ENCODE measurements at regions not wholly inside any gene's neighbourhood (a gene's known extent, or its start where the extent isn't known, plus 50 kb on each side); places are given as distances from the start of the nearest gene placed in this dataset.

GRCh38 chr2:239517686-239518085, 116.9 kb upstream of the HDAC4 start:
- Mint-ChIP-seq H3K27ac (ENCODE audit: unreplicated experiment) (no peak overlapping the region), H3K36me3 (ENCODE audit: insufficient read depth, unreplicated experiment) (no peaks in the 10 kb centered on the region), H3K27me3 (ENCODE audit: unreplicated experiment) (peaks cover 67% of the 10 kb centered on the region), H3K4me3 (ENCODE audit: low read depth, unreplicated experiment) (no peak overlapping the region), H3K9me3 (ENCODE audit: low read depth, unreplicated experiment) (no peaks in the 10 kb centered on the region), H3K4me1 (ENCODE audit: low read depth, unreplicated experiment) (no peaks in the 10 kb centered on the region)
- CTCF ChIA-PET, result no interaction called here
- no peak for TF ChIP-seq CTCF (IDR thresholded peaks at IDR 0.05; ENCODE audit: unreplicated experiment)
- no TSS peak for BruUV-seq (replicated peaks)
- intact Hi-C loops (cut with micrococcal nuclease; ENCODE audit: unreplicated experiment), result no loop called here
- no peak for DNase-seq

GRCh38 chr2:239516954-239517305, 116.1 kb upstream of the HDAC4 start:
- CTCF ChIA-PET, result no interaction called here
- peaks cover 61% of the 10 kb centered on the region for H3K27me3 Mint-ChIP-seq (ENCODE audit: unreplicated experiment)
- no peak overlapping the region for H3K4me3 Mint-ChIP-seq (ENCODE audit: low read depth, unreplicated experiment)
- no peak for DNase-seq
- no peaks in the 10 kb centered on the region for H3K9me3 Mint-ChIP-seq (ENCODE audit: low read depth, unreplicated experiment)
- no TSS peak for BruUV-seq (replicated peaks)
- H3K27ac Mint-ChIP-seq (ENCODE audit: unreplicated experiment), result no peak overlapping the region
- intact Hi-C loops (cut with micrococcal nuclease; ENCODE audit: unreplicated experiment), result no loop called here
- no peaks in the 10 kb centered on the region for H3K36me3 Mint-ChIP-seq (ENCODE audit: insufficient read depth, unreplicated experiment)
- H3K4me1 Mint-ChIP-seq (ENCODE audit: low read depth, unreplicated experiment), result no peaks in the 10 kb centered on the region
- no peak for TF ChIP-seq CTCF (IDR thresholded peaks at IDR 0.05; ENCODE audit: unreplicated experiment)

- Mint-ChIP-seq H3K36me3 (ENCODE audit: insufficient read depth, unreplicated experiment) (no peaks in the 10 kb centered on the region), H3K27me3 (ENCODE audit: unreplicated experiment) (peaks cover 61% of the 10 kb centered on the region), H3K4me3 (ENCODE audit: low read depth, unreplicated experiment) (no peak overlapping the region), H3K27ac (ENCODE audit: unreplicated experiment) (no peak overlapping the region), H3K4me1 (ENCODE audit: low read depth, unreplicated experiment) (no peaks in the 10 kb centered on the region), H3K9me3 (ENCODE audit: low read depth, unreplicated experiment) (no peaks in the 10 kb centered on the region)
- no TSS peak for BruUV-seq (replicated peaks)
- TF ChIP-seq CTCF (IDR thresholded peaks at IDR 0.05; ENCODE audit: unreplicated experiment), result no peak
- intact Hi-C loops (cut with micrococcal nuclease; ENCODE audit: unreplicated experiment), result no loop called here
- no peak for DNase-seq
- CTCF ChIA-PET, result no interaction called here
Measured at GRCh38 chr2:239516286-239516953, 115.6 kb upstream of the HDAC4 start.

- Mint-ChIP-seq H3K4me3 (ENCODE audit: low read depth, unreplicated experiment) (no peak overlapping the region), H3K9me3 (ENCODE audit: low read depth, unreplicated experiment) (no peaks in the 10 kb centered on the region), H3K27ac (ENCODE audit: unreplicated experiment) (no peak overlapping the region), H3K36me3 (ENCODE audit: insufficient read depth, unreplicated experiment) (no peaks in the 10 kb centered on the region), H3K27me3 (ENCODE audit: unreplicated experiment) (peaks cover 61% of the 10 kb centered on the region), H3K4me1 (ENCODE audit: low read depth, unreplicated experiment) (no peaks in the 10 kb centered on the region)
- BruUV-seq (replicated peaks), result no TSS peak
- intact Hi-C loops (cut with micrococcal nuclease; ENCODE audit: unreplicated experiment), result no loop called here
- no peak for DNase-seq
- CTCF ChIA-PET, result interaction anchor here (0.7 kb wide), 1 partner anchor 1360 kb away, joined by 3 read pairs; no protein-coding TSS in a partner anchor
- no peak for TF ChIP-seq CTCF (IDR thresholded peaks at IDR 0.05; ENCODE audit: unreplicated experiment)
Measured at GRCh38 chr2:239514754-239515530, 114.1 kb upstream of the HDAC4 start.
